Chondrocyte (in vitro differentiated cells): ENCODE measurements at regions not wholly inside any gene's neighbourhood (a gene's known extent, or its start where the extent isn't known, plus 50 kb on each side); places are given as distances from the start of the nearest gene placed in this dataset.

Experiments
- DNase-seq: peaks from one replicate; pipeline ENCODE4 v3.0.0; 2021; ENCODE audit warnings: mixed read lengths, low spot score
- H3K27ac Mint-ChIP-seq: one replicate; pipeline ENCODE4 v1.8.0; 2021; ENCODE audit warnings: mild to moderate bottlenecking, moderate library complexity, mixed read lengths; ENCODE audit not compliant: unreplicated experiment
- H3K27me3 Mint-ChIP-seq: 2 replicates; pipeline ENCODE4 v1.8.0; 2021; ENCODE audit warnings: low read depth, mixed read lengths
- H3K36me3 Mint-ChIP-seq: 2 replicates; pipeline ENCODE4 v1.8.0; 2021; ENCODE audit warnings: low read depth, mixed read lengths
- H3K4me1 Mint-ChIP-seq: 2 replicates; pipeline ENCODE4 v1.8.0; 2021; ENCODE audit warnings: low read depth, mild to moderate bottlenecking, mixed read lengths
- H3K4me3 Mint-ChIP-seq: one replicate; pipeline ENCODE4 v1.8.0; 2021; ENCODE audit warnings: mild to moderate bottlenecking, moderate library complexity, mixed read lengths; ENCODE audit not compliant: unreplicated experiment
- H3K9me3 Mint-ChIP-seq: 2 replicates; pipeline ENCODE4 v1.8.0; 2021; ENCODE audit warnings: low read depth, mixed read lengths
- CTCF ChIP-seq: fragments of 200-600 bp; sonication (generic); IDR thresholded peaks from 2 replicates; pipeline ENCODE4 v1.5.0; 2021; ENCODE audit warnings: antibody characterized with exemption, mild to moderate bottlenecking, moderate library complexity

- H3K4me1 Mint-ChIP-seq, result peaks cover 31% of the 10 kb centered on the region
These were observed 67.8 kb downstream of the TTC32 start for GRCh38 chr2:19833978-19834377.

GRCh38 chr2:19829672-19830071 is 72.1 kb downstream of the TTC32 start:
- Mint-ChIP-seq H3K27me3 (no peaks in the 10 kb centered on the region), H3K4me3 (no peak overlapping the region), H3K9me3 (no peaks in the 10 kb centered on the region), H3K4me1 (no peaks in the 10 kb centered on the region), H3K36me3 (peaks cover 1% of the 10 kb centered on the region), H3K27ac (no peak overlapping the region)
- TF ChIP-seq CTCF, result no peak
- no peak for DNase-seq

More at GRCh38 chr2:19833978-19834377, 67.8 kb downstream of the TTC32 start:
- no peak for DNase-seq
- H3K9me3 Mint-ChIP-seq, result no peaks in the 10 kb centered on the region
- TF ChIP-seq CTCF, result no peak
- H3K27me3 Mint-ChIP-seq, result no peaks in the 10 kb centered on the region
- H3K36me3 Mint-ChIP-seq, result peaks cover 2% of the 10 kb centered on the region
- H3K4me3 Mint-ChIP-seq, result no peak overlapping the region
- no peak overlapping the region for H3K27ac Mint-ChIP-seq

GRCh38 chr2:19826874-19827273 is 74.9 kb downstream of the TTC32 start:
- H3K27ac Mint-ChIP-seq, result no peak overlapping the region
- peaks cover 19% of the 10 kb centered on the region for H3K4me1 Mint-ChIP-seq
- no peak overlapping the region for H3K4me3 Mint-ChIP-seq
- peaks cover 1% of the 10 kb centered on the region for H3K36me3 Mint-ChIP-seq
- DNase-seq, result no peak
- H3K27me3 Mint-ChIP-seq, result no peaks in the 10 kb centered on the region
- no peaks in the 10 kb centered on the region for H3K9me3 Mint-ChIP-seq
- no peak for TF ChIP-seq CTCF

- H3K36me3 Mint-ChIP-seq, result no peaks in the 10 kb centered on the region
- H3K27ac Mint-ChIP-seq, result peak overlapping the region; percentile 60
- TF ChIP-seq CTCF, result no peak
- no peak for DNase-seq
- H3K9me3 Mint-ChIP-seq, result peaks cover 2% of the 10 kb centered on the region
- no peak overlapping the region for H3K4me3 Mint-ChIP-seq
- H3K27me3 Mint-ChIP-seq, result no peaks in the 10 kb centered on the region
- peaks cover 32% of the 10 kb centered on the region for H3K4me1 Mint-ChIP-seq
These were observed 78.3 kb downstream of the TTC32 start for GRCh38 chr2:19823507-19823906.

GRCh38 chr2:19819097-19820065 is 82.4 kb downstream of the TTC32 start:
- H3K27ac Mint-ChIP-seq, result peak overlapping the region; percentile 64
- H3K36me3 Mint-ChIP-seq, result no peaks in the 10 kb centered on the region
- no peak for TF ChIP-seq CTCF
- no peak for DNase-seq
- H3K4me1 Mint-ChIP-seq, result peaks cover 57% of the 10 kb centered on the region
- no peaks in the 10 kb centered on the region for H3K27me3 Mint-ChIP-seq
- H3K4me3 Mint-ChIP-seq, result no peak overlapping the region
- H3K9me3 Mint-ChIP-seq, result peaks cover 2% of the 10 kb centered on the region
